Calu3 (cell line): ENCODE measurements at regions not wholly inside any gene's neighbourhood (a gene's known extent, or its start where the extent isn't known, plus 50 kb on each side); places are given as distances from the start of the nearest gene placed in this dataset.

Source experiments
- BruUV-seq: library from RNA; stranded (reverse); fragments of 400-500 nt; replicated peaks from 2 replicates; lab custom pipeline; 2021; lab: Mats Ljungman, UMichigan
- CTCF ChIA-PET: fragments of 300-600 bp; sonication (Branson Sonifier 250); formaldehyde crosslinking; loops from one replicate; lab custom pipeline; 2022; ENCODE audit warnings: antibody characterized with exemption; lab: Charles Lee
- DNase-seq: peaks from one replicate; pipeline ENCODE4 v3.0.0; 2022
- H3K27ac Mint-ChIP-seq: one replicate; pipeline ENCODE4 v1.8.0; 2022; ENCODE audit warnings: mixed read lengths; ENCODE audit not compliant: unreplicated experiment
- H3K27me3 Mint-ChIP-seq: one replicate; pipeline ENCODE4 v1.8.0; 2022; ENCODE audit warnings: mixed read lengths; ENCODE audit not compliant: unreplicated experiment
- H3K36me3 Mint-ChIP-seq: one replicate; pipeline ENCODE4 v1.8.0; 2022; ENCODE audit warnings: mild to moderate bottlenecking, moderate library complexity, mixed read lengths; ENCODE audit not compliant: insufficient read depth, unreplicated experiment
- H3K4me1 Mint-ChIP-seq: one replicate; pipeline ENCODE4 v1.8.0; 2022; ENCODE audit warnings: mild to moderate bottlenecking, low read depth, mixed read lengths; ENCODE audit not compliant: unreplicated experiment
- H3K4me3 Mint-ChIP-seq: one replicate; pipeline ENCODE4 v1.8.0; 2022; ENCODE audit warnings: mild to moderate bottlenecking, low read depth, moderate library complexity, mixed read lengths; ENCODE audit not compliant: unreplicated experiment
- H3K9me3 Mint-ChIP-seq: one replicate; pipeline ENCODE4 v1.8.0; 2022; ENCODE audit warnings: low read depth, mixed read lengths; ENCODE audit not compliant: unreplicated experiment
- CTCF ChIP-seq: fragments of 200-600 bp; IDR thresholded peaks from one replicate; pipeline ENCODE4 v1.8.0; 2022; ENCODE audit warnings: antibody characterized with exemption; ENCODE audit not compliant: unreplicated experiment
- intact Hi-C: fragments of 100-400 bp; cut with micrococcal nuclease; formaldehyde crosslinking; loops from one replicate; pipeline ENCODE4 v1.10.0; 2022; ENCODE audit not compliant: unreplicated experiment

- no TSS peak for BruUV-seq
- H3K27ac Mint-ChIP-seq, result no peak overlapping the region
- intact Hi-C loops, result no loop called here
- no peaks in the 10 kb centered on the region for H3K4me1 Mint-ChIP-seq
- H3K9me3 Mint-ChIP-seq, result no peaks in the 10 kb centered on the region
- H3K27me3 Mint-ChIP-seq, result no peaks in the 10 kb centered on the region
- DNase-seq, result no peak
- CTCF ChIA-PET, result no interaction called here
- H3K36me3 Mint-ChIP-seq, result no peaks in the 10 kb centered on the region
- TF ChIP-seq CTCF, result no peak
- H3K4me3 Mint-ChIP-seq, result no peak overlapping the region
Measured at GRCh38 chr12:47353508-47353907, 273.7 kb upstream of the AMIGO2 start.

- no peaks in the 10 kb centered on the region for H3K27me3 Mint-ChIP-seq
- no TSS peak for BruUV-seq
- H3K36me3 Mint-ChIP-seq, result no peaks in the 10 kb centered on the region
- no peak for TF ChIP-seq CTCF
- CTCF ChIA-PET, result no interaction called here
- H3K27ac Mint-ChIP-seq, result no peak overlapping the region
- H3K4me3 Mint-ChIP-seq, result no peak overlapping the region
- intact Hi-C loops, result no loop called here
- DNase-seq, result no peak
- H3K4me1 Mint-ChIP-seq, result no peaks in the 10 kb centered on the region
- H3K9me3 Mint-ChIP-seq, result no peaks in the 10 kb centered on the region
Measured at GRCh38 chr12:47352067-47352466, 272.3 kb upstream of the AMIGO2 start.

- DNase-seq, result no peak
- no TSS peak for BruUV-seq
- intact Hi-C loops, result no loop called here
- Mint-ChIP-seq H3K36me3 (no peaks in the 10 kb centered on the region), H3K9me3 (no peaks in the 10 kb centered on the region), H3K4me3 (no peak overlapping the region), H3K27ac (no peak overlapping the region), H3K27me3 (no peaks in the 10 kb centered on the region), H3K4me1 (peaks cover 3% of the 10 kb centered on the region)
- no peak for TF ChIP-seq CTCF
- CTCF ChIA-PET, result no interaction called here
Measured at GRCh38 chr12:47351526-47351925, 271.8 kb upstream of the AMIGO2 start.

GRCh38 chr12:47350062-47350408 is 270.3 kb upstream of the AMIGO2 start:
- Mint-ChIP-seq H3K4me3 (no peak overlapping the region), H3K36me3 (no peaks in the 10 kb centered on the region), H3K27me3 (no peaks in the 10 kb centered on the region), H3K9me3 (no peaks in the 10 kb centered on the region), H3K27ac (no peak overlapping the region), H3K4me1 (peaks cover 8% of the 10 kb centered on the region)
- DNase-seq, result no peak
- CTCF ChIA-PET, result no interaction called here
- BruUV-seq, result no TSS peak
- intact Hi-C loops, result no loop called here
- TF ChIP-seq CTCF, result no peak
